ENCODE measurements at regions not wholly inside any gene's neighbourhood (a gene's known extent, or its start where the extent isn't known, plus 50 kb on each side); places are given as distances from the start of the nearest gene placed in this dataset.

- no peak for TF ChIP-seq CTCF (IDR thresholded peaks at IDR 0.05; ENCODE audit: low read depth, low read length)
- no peak for TF ChIP-seq EZH2phosphoT487 (IDR thresholded peaks at IDR 0.05; ENCODE audit: low read depth)
Observed at GRCh38 chr12:75592638-75593335, 81.4 kb upstream of the KRR1 start.
